SH-SY5Y (cell line): ENCODE measurements at regions not wholly inside any gene's neighbourhood (a gene's known extent, or its start where the extent isn't known, plus 50 kb on each side); places are given as distances from the start of the nearest gene placed in this dataset.

Source experiments
- GATA2 ChIP-seq: IDR thresholded peaks from 2 replicates; pipeline ENCODE4 v1.6.1; 2011; ENCODE audit warnings: mild to moderate bottlenecking, low read depth, low read length
- GATA3 ChIP-seq: IDR thresholded peaks from 2 replicates; pipeline ENCODE4 v1.6.1; 2011; ENCODE audit warnings: low read depth, mild to moderate bottlenecking, low read length, moderate library complexity

DNA sequence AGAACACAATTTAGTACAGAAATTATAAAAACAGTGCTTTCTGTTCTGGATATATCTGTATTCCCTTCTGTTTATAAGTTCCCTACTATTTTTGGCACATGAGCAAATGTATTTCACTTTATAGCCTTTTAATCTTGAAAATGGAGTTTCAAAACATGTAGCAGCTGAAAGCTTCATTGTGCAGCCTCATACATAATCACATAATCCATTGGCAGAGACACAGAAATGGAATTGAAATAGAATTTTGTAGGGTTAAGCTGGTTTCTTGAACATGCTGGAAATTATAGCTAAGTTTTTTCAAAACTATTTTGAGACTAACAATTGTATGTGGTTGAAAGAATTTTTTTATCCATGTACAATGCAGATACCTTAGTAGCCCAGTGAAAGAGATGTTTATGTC lies 614.3 kb upstream of the MDGA2 start:
- no peak for TF ChIP-seq GATA2
- no peak for TF ChIP-seq GATA3
